Panc1 (cell line): ENCODE measurements at regions not wholly inside any gene's neighbourhood (a gene's known extent, or its start where the extent isn't known, plus 50 kb on each side); places are given as distances from the start of the nearest gene placed in this dataset.

Experiments used
- ATAC-seq: fragments of 200-7000 bp; cut with Tn5 transposase; 2 replicates; pipeline ENCODE4 v1.9.1; 2020; ENCODE audit warnings: mild to moderate bottlenecking, moderate library complexity
- BruUV-seq: library from RNA; stranded (reverse); fragments of 400-500 nt; replicated peaks from 2 replicates; lab custom pipeline; 2021; lab: Mats Ljungman, UMichigan
- CTCF ChIA-PET: fragments of 300-600 bp; sonication (Branson Sonifier 250); formaldehyde crosslinking; loops from one replicate; lab custom pipeline; 2022; ENCODE audit warnings: antibody characterized with exemption; lab: Charles Lee
- POLR2A ChIA-PET: fragments of 300-600 bp; sonication (Branson Sonifier 250); formaldehyde crosslinking; loops from one replicate; lab custom pipeline; 2022; ENCODE audit warnings: antibody characterized with exemption; lab: Charles Lee
- DNase-seq: peaks from one replicate; pipeline ENCODE4 v3.0.0-alpha.2; 2010; ENCODE audit warnings: low read depth, low spot score
- H3K27ac ChIP-seq: 2 replicates; pipeline ENCODE4 v1.5.1; 2011; ENCODE audit warnings: mild to moderate bottlenecking, low read length, inconsistent platforms
- H3K27me3 ChIP-seq: fragments of 200-500 bp; sonication (Bioruptor generic); 2 replicates; pipeline ENCODE4 v1.6.0; 2014; ENCODE audit warnings: low read length, inconsistent platforms; ENCODE audit not compliant: control insufficient read depth, insufficient read depth
- H3K36me3 ChIP-seq: fragments of 200-500 bp; sonication (Bioruptor generic); 2 replicates; pipeline ENCODE4 v1.5.1; 2014; ENCODE audit warnings: inconsistent platforms, mild to moderate bottlenecking, low read length, moderate library complexity; ENCODE audit not compliant: control insufficient read depth, insufficient read depth
- H3K4me1 ChIP-seq: 2 replicates; pipeline ENCODE4 v1.5.1; 2011; ENCODE audit warnings: inconsistent platforms, mild to moderate bottlenecking, low read length, moderate library complexity; ENCODE audit not compliant: control insufficient read depth, insufficient read depth
- H3K4me3 ChIP-seq, 2 experiments: 2 replicates each; pipeline ENCODE4 v1.5.1; 2011 to 2012; ENCODE audit warnings: low read depth in 2 of 2, low read length in 2 of 2, mild to moderate bottlenecking in 2 of 2, inconsistent platforms in 1 of 2, moderate library complexity in 1 of 2
- H3K9me3 ChIP-seq: fragments of 200-500 bp; sonication (Bioruptor generic); 2 replicates; pipeline ENCODE4 v1.5.1; 2014; ENCODE audit warnings: low read depth, mild to moderate bottlenecking, inconsistent platforms, low read length, moderate library complexity; ENCODE audit not compliant: control insufficient read depth, insufficient read depth
- POLR2AphosphoS5 ChIP-seq: IDR thresholded peaks from 2 replicates; pipeline ENCODE4 v1.6.1; 2012; ENCODE audit warnings: mild to moderate bottlenecking, low read depth, low read length, moderate library complexity
- SIN3A ChIP-seq: IDR thresholded peaks from 2 replicates; pipeline ENCODE4 v1.6.1; 2012; ENCODE audit warnings: low read depth, mild to moderate bottlenecking, low read length, moderate library complexity, borderline replicate concordance; ENCODE audit not compliant: insufficient read depth
- TCF7L2 ChIP-seq: IDR thresholded peaks from 2 replicates; pipeline ENCODE4 v1.6.1; 2011; ENCODE audit warnings: mild to moderate bottlenecking, low read depth, low read length, inconsistent platforms
- in situ Hi-C: cut with HindIII; loops from 2 replicates; pipeline ENCODE4 v1.10.0; 2016; ENCODE audit warnings: low sequenced_read_pairs, low pct_unique_long_range_greater_than_20kb
- intact Hi-C: fragments of 100-400 bp; cut with micrococcal nuclease; formaldehyde crosslinking; loops from one replicate; pipeline ENCODE4 v1.10.0; 2022; ENCODE audit not compliant: unreplicated experiment
- TF ChIP-seq, protein P1 (sequence below), 2 experiments: IDR thresholded peaks; 2 replicates each; pipeline ENCODE4 v1.6.1; 2011 to 2012; ENCODE audit warnings: low read depth in 2 of 2, control low read depth in 1 of 2, low read length in 1 of 2, mild to moderate bottlenecking in 1 of 2, moderate library complexity in 1 of 2; ENCODE audit not compliant: insufficient read depth in 1 of 2
- TF ChIP-seq, protein P2 (sequence below): fragments of 450-650 bp; IDR thresholded peaks from 2 replicates; pipeline ENCODE4 v1.5.1; 2017; ENCODE audit warnings: mild to moderate bottlenecking

- in situ Hi-C loops (no loop called here), intact Hi-C loops (no loop called here)
- H3K4me1 ChIP-seq: peaks cover 9% of the 10 kb centered on the region; the same call in 1 of the 2 replicates
- no peaks in the 10 kb centered on the region for H3K27me3 ChIP-seq
- H3K4me3 ChIP-seq: no peak overlapping the region
- no peak for DNase-seq
- no TSS peak for BruUV-seq
- H3K27ac ChIP-seq: peak overlapping the region; percentile 1; the same call in 1 of the 2 replicates
- no peaks in the 10 kb centered on the region for H3K36me3 ChIP-seq
- TF ChIP-seq, protein P1, sequence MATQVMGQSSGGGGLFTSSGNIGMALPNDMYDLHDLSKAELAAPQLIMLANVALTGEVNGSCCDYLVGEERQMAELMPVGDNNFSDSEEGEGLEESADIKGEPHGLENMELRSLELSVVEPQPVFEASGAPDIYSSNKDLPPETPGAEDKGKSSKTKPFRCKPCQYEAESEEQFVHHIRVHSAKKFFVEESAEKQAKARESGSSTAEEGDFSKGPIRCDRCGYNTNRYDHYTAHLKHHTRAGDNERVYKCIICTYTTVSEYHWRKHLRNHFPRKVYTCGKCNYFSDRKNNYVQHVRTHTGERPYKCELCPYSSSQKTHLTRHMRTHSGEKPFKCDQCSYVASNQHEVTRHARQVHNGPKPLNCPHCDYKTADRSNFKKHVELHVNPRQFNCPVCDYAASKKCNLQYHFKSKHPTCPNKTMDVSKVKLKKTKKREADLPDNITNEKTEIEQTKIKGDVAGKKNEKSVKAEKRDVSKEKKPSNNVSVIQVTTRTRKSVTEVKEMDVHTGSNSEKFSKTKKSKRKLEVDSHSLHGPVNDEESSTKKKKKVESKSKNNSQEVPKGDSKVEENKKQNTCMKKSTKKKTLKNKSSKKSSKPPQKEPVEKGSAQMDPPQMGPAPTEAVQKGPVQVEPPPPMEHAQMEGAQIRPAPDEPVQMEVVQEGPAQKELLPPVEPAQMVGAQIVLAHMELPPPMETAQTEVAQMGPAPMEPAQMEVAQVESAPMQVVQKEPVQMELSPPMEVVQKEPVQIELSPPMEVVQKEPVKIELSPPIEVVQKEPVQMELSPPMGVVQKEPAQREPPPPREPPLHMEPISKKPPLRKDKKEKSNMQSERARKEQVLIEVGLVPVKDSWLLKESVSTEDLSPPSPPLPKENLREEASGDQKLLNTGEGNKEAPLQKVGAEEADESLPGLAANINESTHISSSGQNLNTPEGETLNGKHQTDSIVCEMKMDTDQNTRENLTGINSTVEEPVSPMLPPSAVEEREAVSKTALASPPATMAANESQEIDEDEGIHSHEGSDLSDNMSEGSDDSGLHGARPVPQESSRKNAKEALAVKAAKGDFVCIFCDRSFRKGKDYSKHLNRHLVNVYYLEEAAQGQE (IDR thresholded peaks at IDR 0.05; ENCODE audit: insufficient read depth in 1 of 2, low read depth in 2 of 2, low read length in 1 of 2): no peak
- TF ChIP-seq, protein P2, sequence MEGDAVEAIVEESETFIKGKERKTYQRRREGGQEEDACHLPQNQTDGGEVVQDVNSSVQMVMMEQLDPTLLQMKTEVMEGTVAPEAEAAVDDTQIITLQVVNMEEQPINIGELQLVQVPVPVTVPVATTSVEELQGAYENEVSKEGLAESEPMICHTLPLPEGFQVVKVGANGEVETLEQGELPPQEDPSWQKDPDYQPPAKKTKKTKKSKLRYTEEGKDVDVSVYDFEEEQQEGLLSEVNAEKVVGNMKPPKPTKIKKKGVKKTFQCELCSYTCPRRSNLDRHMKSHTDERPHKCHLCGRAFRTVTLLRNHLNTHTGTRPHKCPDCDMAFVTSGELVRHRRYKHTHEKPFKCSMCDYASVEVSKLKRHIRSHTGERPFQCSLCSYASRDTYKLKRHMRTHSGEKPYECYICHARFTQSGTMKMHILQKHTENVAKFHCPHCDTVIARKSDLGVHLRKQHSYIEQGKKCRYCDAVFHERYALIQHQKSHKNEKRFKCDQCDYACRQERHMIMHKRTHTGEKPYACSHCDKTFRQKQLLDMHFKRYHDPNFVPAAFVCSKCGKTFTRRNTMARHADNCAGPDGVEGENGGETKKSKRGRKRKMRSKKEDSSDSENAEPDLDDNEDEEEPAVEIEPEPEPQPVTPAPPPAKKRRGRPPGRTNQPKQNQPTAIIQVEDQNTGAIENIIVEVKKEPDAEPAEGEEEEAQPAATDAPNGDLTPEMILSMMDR: no peak
- no peak for TF ChIP-seq POLR2AphosphoS5
- TF ChIP-seq TCF7L2: no peak
- TF ChIP-seq SIN3A: no peak
- H3K9me3 ChIP-seq: no peaks in the 10 kb centered on the region
- ChIA-PET CTCF (interaction anchor here (0.8 kb wide), 1 partner anchor 278 kb away, joined by 4 read pairs; no protein-coding TSS in a partner anchor), POLR2A (no interaction called here)
- no peak for ATAC-seq
Measured at GRCh38 chr6:12569646-12570045, 146.9 kb upstream of the PHACTR1 start.

GRCh38 chr6:12570461-12571030 is 146.0 kb upstream of the PHACTR1 start:
- intact Hi-C loops: no loop called here
- no peaks in the 10 kb centered on the region for H3K9me3 ChIP-seq
- H3K36me3 ChIP-seq: no peaks in the 10 kb centered on the region
- POLR2A ChIA-PET: no interaction called here
- H3K4me1 ChIP-seq: peaks cover 9% of the 10 kb centered on the region; the same call in 1 of the 2 replicates
- TF ChIP-seq SIN3A (no peak), POLR2AphosphoS5 (no peak), TCF7L2 (peak; percentile 86)
- no TSS peak for BruUV-seq
- in situ Hi-C loops: no loop called here
- CTCF ChIA-PET: no interaction called here
- no peak overlapping the region for H3K4me3 ChIP-seq
- DNase-seq: no peak
- peak; percentile 59; the same call in 1 of the 2 replicates for ATAC-seq
- peak overlapping the region; percentile 1; the same call in 1 of the 2 replicates for H3K27ac ChIP-seq
- no peaks in the 10 kb centered on the region for H3K27me3 ChIP-seq
